Stimulated activated naive B cell treated with anti-CD40 and anti-IgM and Interleukin-4, amounts not matched to agents 10 μg/mL and 1 μg/mL and 100 μg/mL, for 72 hours (primary cell): ENCODE measurements at regions not wholly inside any gene's neighbourhood (a gene's known extent, or its start where the extent isn't known, plus 50 kb on each side); places are given as distances from the start of the nearest gene placed in this dataset.
"Not testable (repeated sequence)": the region's sequence is repeated elsewhere in the genome, so short reads cannot be mapped to it uniquely, and the experiment has no call there.

ENCODE experiments used
- ATAC-seq, 2 donors: fragments of 150-1000 bp; cut with Tn5 transposase; replicated peaks; 2 replicates each; pipeline ENCODE4 v1.10.0; 2021; ENCODE audit warnings: moderate library complexity in 1 of 2
- DNase-seq: peaks from one replicate; pipeline ENCODE4 v3.0.0; 2021
- H3K27ac Mint-ChIP-seq: one replicate; pipeline ENCODE4 v1.8.0; 2022; ENCODE audit warnings: mild to moderate bottlenecking, mixed read lengths
- H3K27me3 Mint-ChIP-seq, 2 donors: one replicate each; pipeline ENCODE4 v1.8.0; 2022; ENCODE audit warnings: mixed read lengths in 2 of 2
- H3K36me3 Mint-ChIP-seq, 2 donors: one replicate each; pipeline ENCODE4 v1.8.0; 2022; ENCODE audit warnings: mixed read lengths in 2 of 2, mild to moderate bottlenecking in 1 of 2
- H3K4me1 Mint-ChIP-seq, 2 donors: one replicate each; pipeline ENCODE4 v1.8.0; 2022; ENCODE audit warnings: mixed read lengths in 2 of 2, mild to moderate bottlenecking in 1 of 2
- H3K4me3 Mint-ChIP-seq, 2 donors: one replicate each; pipeline ENCODE4 v1.8.0; 2022; ENCODE audit warnings: mild to moderate bottlenecking in 2 of 2, mixed read lengths in 2 of 2, moderate library complexity in 1 of 2
- H3K9me3 Mint-ChIP-seq, 2 donors: one replicate each; pipeline ENCODE4 v1.8.0; 2022; ENCODE audit warnings: mixed read lengths in 2 of 2, mild to moderate bottlenecking in 1 of 2

GRCh38 chr10:118960157-118961090 is 69.1 kb upstream of the NANOS1 start:
- DNase-seq (no peak), ATAC-seq (no peak)
- no peaks in the 10 kb centered on the region for H3K4me1 Mint-ChIP-seq

DNA sequence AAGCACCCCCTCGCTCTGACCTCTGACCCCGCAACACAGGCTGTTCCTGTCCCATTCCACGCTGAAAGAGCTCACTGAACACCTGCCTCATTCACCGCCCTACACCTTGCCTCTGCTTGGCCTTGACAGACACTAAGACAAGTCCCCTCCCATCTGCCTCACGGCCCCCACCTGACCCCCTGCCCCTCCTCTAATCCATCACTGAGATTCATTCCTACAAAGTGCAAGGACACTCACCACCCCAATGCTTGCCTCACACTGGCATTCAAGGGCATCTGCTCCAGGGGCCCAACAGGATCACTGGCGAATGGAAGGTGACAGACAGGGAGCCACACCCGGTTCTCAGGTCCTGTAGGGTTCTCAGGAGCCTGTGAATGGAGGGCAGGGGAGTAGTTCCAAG is 68.1 kb upstream of the NANOS1 start:
- Mint-ChIP-seq H3K4me1 (no peaks in the 10 kb centered on the region), H3K27me3 (peaks cover 32 to 45% of the 10 kb centered on the region in 2 donors), H3K9me3 (peaks cover 0 to 5% of the 10 kb centered on the region in 2 donors), H3K27ac (no peak overlapping the region), H3K4me3 (no peak overlapping the region), H3K36me3 (no peaks in the 10 kb centered on the region)
- ATAC-seq (no peak), DNase-seq (no peak)

More at GRCh38 chr10:118960157-118961090, 69.1 kb upstream of the NANOS1 start:
- Mint-ChIP-seq H3K27ac (peak overlapping the region; percentile 25), H3K9me3 (peaks cover 0 to 5% of the 10 kb centered on the region in 2 donors), H3K36me3 (no peaks in the 10 kb centered on the region), H3K4me3 (no peak overlapping the region), H3K27me3 (peaks cover 25 to 37% of the 10 kb centered on the region in 2 donors)

GRCh38 chr10:118962331-118962868 is 67.1 kb upstream of the NANOS1 start:
- peaks cover 36 to 48% of the 10 kb centered on the region in 2 donors for H3K27me3 Mint-ChIP-seq
- not testable (repeated sequence) for ATAC-seq, H3K4me3 Mint-ChIP-seq, H3K4me1 Mint-ChIP-seq, H3K27ac Mint-ChIP-seq, DNase-seq, H3K36me3 Mint-ChIP-seq, H3K9me3 Mint-ChIP-seq

DNA sequence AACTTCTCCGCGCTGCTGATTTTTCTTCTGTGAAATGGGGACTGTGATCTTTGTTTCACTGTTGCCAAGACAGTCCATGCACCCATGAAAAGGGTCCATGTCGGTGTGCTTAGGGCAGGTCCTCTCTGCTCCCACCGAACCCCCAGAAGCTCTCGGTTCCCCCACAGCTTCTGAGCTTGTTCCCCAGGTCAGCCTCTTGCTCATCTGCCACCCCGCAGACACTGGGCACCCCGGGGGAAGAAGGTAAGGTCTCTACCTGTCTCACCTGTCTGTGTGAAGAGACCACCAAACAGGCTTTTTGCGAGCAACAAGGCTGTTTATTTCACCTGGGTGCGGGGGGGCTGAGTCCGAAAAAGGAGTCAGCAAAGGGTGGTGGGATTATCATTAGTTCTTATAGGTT is 66.2 kb upstream of the NANOS1 start:
- H3K9me3 Mint-ChIP-seq = peaks cover 0 to 3% of the 10 kb centered on the region in 2 donors
- H3K4me3 Mint-ChIP-seq = no peak overlapping the region
- H3K4me1 Mint-ChIP-seq = no peaks in the 10 kb centered on the region
- H3K27me3 Mint-ChIP-seq = peaks cover 36 to 54% of the 10 kb centered on the region in 2 donors
- no peak for ATAC-seq
- H3K27ac Mint-ChIP-seq = no peak overlapping the region
- H3K36me3 Mint-ChIP-seq = no peaks in the 10 kb centered on the region
- no peak for DNase-seq

GRCh38 chr10:118963933-118964332 is 65.6 kb upstream of the NANOS1 start:
- DNase-seq (no peak), ATAC-seq (no peak)
- Mint-ChIP-seq H3K4me1 (no peaks in the 10 kb centered on the region), H3K27me3 (peaks cover 38 to 57% of the 10 kb centered on the region in 2 donors), H3K27ac (no peak overlapping the region), H3K36me3 (no peaks in the 10 kb centered on the region), H3K9me3 (peaks cover 0 to 3% of the 10 kb centered on the region in 2 donors), H3K4me3 (no peak overlapping the region)

GRCh38 chr10:118964476-118964875 is 65.0 kb upstream of the NANOS1 start:
- peaks cover 44 to 62% of the 10 kb centered on the region in 2 donors for H3K27me3 Mint-ChIP-seq
- not testable (repeated sequence) for H3K36me3 Mint-ChIP-seq

DNA sequence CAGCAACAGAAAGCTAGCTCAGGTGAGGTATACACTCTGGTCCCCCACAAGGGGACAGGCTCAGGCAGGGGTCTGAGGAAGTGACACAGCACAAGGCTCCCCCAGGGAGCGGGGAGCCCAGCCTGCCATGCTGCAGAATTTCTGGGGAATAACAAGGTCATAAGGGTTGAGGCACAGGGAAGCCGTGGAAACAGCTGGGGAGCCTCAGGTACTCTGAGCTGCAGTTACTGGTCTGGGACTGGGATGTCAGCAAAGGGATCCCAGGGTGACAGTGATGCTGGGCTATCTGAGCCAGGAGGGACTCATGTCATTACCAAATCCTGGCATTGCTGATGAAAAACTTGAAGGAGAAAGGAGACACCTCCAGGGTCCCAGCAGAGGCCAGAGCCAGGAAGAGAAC is 64.4 kb upstream of the NANOS1 start:
- no peak overlapping the region for H3K27ac Mint-ChIP-seq
- H3K4me1 Mint-ChIP-seq = no peaks in the 10 kb centered on the region
- DNase-seq = no peak
- peaks cover 44 to 62% of the 10 kb centered on the region in 2 donors for H3K27me3 Mint-ChIP-seq
- no peaks in the 10 kb centered on the region for H3K36me3 Mint-ChIP-seq
- H3K9me3 Mint-ChIP-seq = peaks cover 0 to 3% of the 10 kb centered on the region in 2 donors
- no peak overlapping the region for H3K4me3 Mint-ChIP-seq
- ATAC-seq = no peak

More at GRCh38 chr10:118964476-118964875, 65.0 kb upstream of the NANOS1 start:
- not testable (repeated sequence) for H3K27ac Mint-ChIP-seq, H3K4me1 Mint-ChIP-seq, ATAC-seq, H3K9me3 Mint-ChIP-seq, H3K4me3 Mint-ChIP-seq, DNase-seq

DNA sequence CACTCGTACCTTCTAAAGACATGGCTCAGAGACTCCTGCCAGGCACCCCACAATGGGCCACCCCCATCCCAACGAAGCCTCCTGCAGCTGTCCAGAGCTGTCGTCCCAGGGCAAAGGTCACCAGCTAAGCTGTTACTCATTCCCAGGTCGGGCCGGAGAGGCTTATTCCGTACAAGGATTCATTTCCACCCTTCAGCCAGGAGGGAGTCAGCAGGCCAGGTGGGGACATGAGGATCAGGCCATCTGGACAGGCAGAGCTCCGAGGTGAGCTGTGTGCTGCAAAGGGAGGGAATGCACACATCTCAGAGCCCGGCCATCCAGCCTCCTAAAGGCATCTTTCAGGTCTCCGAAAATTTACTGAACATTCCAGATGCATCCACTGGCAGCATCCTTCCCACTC is 63.9 kb upstream of the NANOS1 start:
- no peak for DNase-seq
- Mint-ChIP-seq H3K36me3 (no peaks in the 10 kb centered on the region), H3K4me3 (no peak overlapping the region), H3K27ac (no peak overlapping the region), H3K9me3 (peaks cover 0 to 3% of the 10 kb centered on the region in 2 donors), H3K27me3 (peaks cover 44 to 62% of the 10 kb centered on the region in 2 donors), H3K4me1 (no peaks in the 10 kb centered on the region)
- no peak for ATAC-seq

DNA sequence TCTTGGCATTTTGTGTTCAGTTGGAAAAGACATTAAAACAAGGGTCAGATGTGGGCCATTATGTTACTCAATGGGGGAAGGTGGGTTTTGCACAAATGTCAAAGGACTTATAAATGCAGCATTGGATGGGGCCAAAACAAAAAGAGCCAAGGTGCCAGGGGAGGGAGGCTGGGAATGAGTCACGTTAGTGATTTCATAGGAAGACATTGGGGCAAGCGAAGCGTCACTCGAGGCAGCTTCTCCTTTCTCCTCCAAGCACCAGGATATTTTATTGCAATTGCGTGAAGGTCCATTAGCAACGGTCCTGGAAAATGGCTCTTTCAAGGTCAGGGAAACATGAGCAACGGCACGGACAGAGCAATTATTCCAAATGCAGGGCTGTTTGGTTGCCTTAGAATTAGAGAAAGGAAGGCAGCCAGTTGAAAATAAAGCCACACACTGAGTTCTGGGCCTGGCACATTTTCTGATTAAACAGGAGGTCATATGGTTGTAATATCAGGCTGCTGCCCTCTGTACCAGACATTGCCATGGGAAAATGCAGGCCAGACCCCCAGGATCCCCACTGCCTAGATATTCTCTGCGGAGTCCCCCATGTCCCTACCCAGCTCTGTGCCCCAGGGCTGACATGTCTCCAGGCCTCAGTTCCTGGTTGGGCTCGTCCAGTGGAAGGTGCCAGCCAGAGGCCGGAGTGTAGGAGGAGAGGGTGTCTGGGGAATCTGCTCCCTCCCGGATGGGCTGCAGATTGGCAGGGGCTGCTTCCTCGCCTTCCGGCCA is 63.3 kb upstream of the NANOS1 start:
- peaks cover 43 to 61% of the 10 kb centered on the region in 2 donors for H3K27me3 Mint-ChIP-seq
- H3K36me3 Mint-ChIP-seq = no peaks in the 10 kb centered on the region
- peaks cover 0 to 3% of the 10 kb centered on the region in 2 donors for H3K9me3 Mint-ChIP-seq
- no peak for DNase-seq
- ATAC-seq = no peak
- H3K4me3 Mint-ChIP-seq = no peak overlapping the region
- no peak overlapping the region for H3K27ac Mint-ChIP-seq
- H3K4me1 Mint-ChIP-seq = no peaks in the 10 kb centered on the region

GRCh38 chr10:118966850-118967125 is 62.7 kb upstream of the NANOS1 start:
- no peak for ATAC-seq
- Mint-ChIP-seq H3K4me3 (no peak overlapping the region), H3K27me3 (peaks cover 39 to 56% of the 10 kb centered on the region in 2 donors), H3K27ac (no peak overlapping the region), H3K4me1 (no peaks in the 10 kb centered on the region), H3K36me3 (no peaks in the 10 kb centered on the region), H3K9me3 (peaks cover 0 to 3% of the 10 kb centered on the region in 2 donors)
- DNase-seq = no peak

GRCh38 chr10:118967160-118967559 is 62.4 kb upstream of the NANOS1 start:
- peaks cover 0 to 3% of the 10 kb centered on the region in 2 donors for H3K9me3 Mint-ChIP-seq
- no peaks in the 10 kb centered on the region for H3K36me3 Mint-ChIP-seq
- ATAC-seq (no peak), DNase-seq (no peak)
- no peak overlapping the region for H3K4me3 Mint-ChIP-seq
- H3K27ac Mint-ChIP-seq = no peak overlapping the region
- H3K4me1 Mint-ChIP-seq = no peaks in the 10 kb centered on the region
- H3K27me3 Mint-ChIP-seq = peaks cover 39 to 56% of the 10 kb centered on the region in 2 donors

- Mint-ChIP-seq H3K9me3 (peaks cover 1 to 3% of the 10 kb centered on the region in 2 donors), H3K4me3 (no peak overlapping the region), H3K4me1 (no peaks in the 10 kb centered on the region), H3K36me3 (no peaks in the 10 kb centered on the region), H3K27ac (no peak overlapping the region), H3K27me3 (peaks cover 34 to 51% of the 10 kb centered on the region in 2 donors)
- no peak for ATAC-seq
- no peak for DNase-seq
Measured at GRCh38 chr10:118968060-118968459, 61.5 kb upstream of the NANOS1 start.

DNA sequence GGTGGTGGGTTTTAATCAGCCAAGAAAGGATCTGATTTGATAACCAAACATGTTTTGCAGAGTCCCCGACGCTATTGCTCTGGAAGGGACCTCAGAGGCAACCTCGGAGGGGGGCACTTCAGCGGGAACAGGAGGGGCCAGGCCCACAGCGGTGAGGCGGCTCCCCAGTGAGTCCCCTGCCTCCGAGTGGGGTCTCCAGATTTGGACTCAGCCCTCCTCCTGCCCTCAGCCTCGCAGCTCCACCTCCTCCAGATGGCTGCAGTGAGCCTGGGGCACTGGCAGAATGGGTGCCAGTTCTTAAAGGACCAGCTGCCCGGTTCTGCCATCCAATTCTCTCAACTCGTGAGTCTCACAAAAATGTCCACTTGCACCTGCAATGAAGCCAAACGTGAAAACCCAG is 61.0 kb upstream of the NANOS1 start:
- Mint-ChIP-seq H3K27ac (no peak overlapping the region), H3K4me3 (no peak overlapping the region), H3K9me3 (peaks cover 5 to 6% of the 10 kb centered on the region in 2 donors), H3K36me3 (no peaks in the 10 kb centered on the region), H3K27me3 (peaks cover 33 to 49% of the 10 kb centered on the region in 2 donors), H3K4me1 (no peaks in the 10 kb centered on the region)
- DNase-seq (no peak), ATAC-seq (no peak)

GRCh38 chr10:118969014-118969413 is 60.5 kb upstream of the NANOS1 start:
- H3K27ac Mint-ChIP-seq = no peak overlapping the region
- H3K9me3 Mint-ChIP-seq = peaks cover 8% of the 10 kb centered on the region in 2 donors
- H3K4me3 Mint-ChIP-seq = no peak overlapping the region
- no peaks in the 10 kb centered on the region for H3K4me1 Mint-ChIP-seq
- peaks cover 33 to 49% of the 10 kb centered on the region in 2 donors for H3K27me3 Mint-ChIP-seq
- H3K36me3 Mint-ChIP-seq = no peaks in the 10 kb centered on the region
- DNase-seq = no peak
- no peak for ATAC-seq
